GM12874 (cell line): ENCODE measurements at regions not wholly inside any gene's neighbourhood (a gene's known extent, or its start where the extent isn't known, plus 50 kb on each side); places are given as distances from the start of the nearest gene placed in this dataset.

ENCODE experiments used
- TF ChIP-seq, protein P1 (sequence below): IDR thresholded peaks from 2 replicates; pipeline ENCODE4 v1.5.1; 2011; ENCODE audit warnings: low read depth, mild to moderate bottlenecking, control low read depth, low read length, moderate library complexity; ENCODE audit not compliant: insufficient read depth

DNA sequence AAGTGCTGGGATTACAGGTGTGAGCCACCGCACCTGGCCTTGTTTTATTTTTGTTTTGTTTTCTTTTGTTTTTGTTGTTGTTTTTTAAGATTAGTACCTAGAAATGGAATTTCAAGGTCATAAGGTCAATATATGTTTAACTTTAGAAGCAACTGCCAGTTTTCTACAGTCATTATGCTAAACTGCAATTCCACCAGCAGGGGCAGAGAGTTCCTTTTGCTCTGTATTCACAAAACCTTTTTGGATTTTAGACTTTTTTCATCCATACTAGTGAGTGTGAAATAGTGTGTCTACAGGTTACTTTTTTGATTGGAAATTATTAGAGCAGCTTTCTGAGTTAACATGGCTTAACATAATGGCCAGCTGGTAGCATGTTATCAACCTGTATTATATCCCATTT, 580.6 kb downstream of the TRIML1 start:
- TF ChIP-seq, protein P1, sequence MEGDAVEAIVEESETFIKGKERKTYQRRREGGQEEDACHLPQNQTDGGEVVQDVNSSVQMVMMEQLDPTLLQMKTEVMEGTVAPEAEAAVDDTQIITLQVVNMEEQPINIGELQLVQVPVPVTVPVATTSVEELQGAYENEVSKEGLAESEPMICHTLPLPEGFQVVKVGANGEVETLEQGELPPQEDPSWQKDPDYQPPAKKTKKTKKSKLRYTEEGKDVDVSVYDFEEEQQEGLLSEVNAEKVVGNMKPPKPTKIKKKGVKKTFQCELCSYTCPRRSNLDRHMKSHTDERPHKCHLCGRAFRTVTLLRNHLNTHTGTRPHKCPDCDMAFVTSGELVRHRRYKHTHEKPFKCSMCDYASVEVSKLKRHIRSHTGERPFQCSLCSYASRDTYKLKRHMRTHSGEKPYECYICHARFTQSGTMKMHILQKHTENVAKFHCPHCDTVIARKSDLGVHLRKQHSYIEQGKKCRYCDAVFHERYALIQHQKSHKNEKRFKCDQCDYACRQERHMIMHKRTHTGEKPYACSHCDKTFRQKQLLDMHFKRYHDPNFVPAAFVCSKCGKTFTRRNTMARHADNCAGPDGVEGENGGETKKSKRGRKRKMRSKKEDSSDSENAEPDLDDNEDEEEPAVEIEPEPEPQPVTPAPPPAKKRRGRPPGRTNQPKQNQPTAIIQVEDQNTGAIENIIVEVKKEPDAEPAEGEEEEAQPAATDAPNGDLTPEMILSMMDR, result no peak

DNA sequence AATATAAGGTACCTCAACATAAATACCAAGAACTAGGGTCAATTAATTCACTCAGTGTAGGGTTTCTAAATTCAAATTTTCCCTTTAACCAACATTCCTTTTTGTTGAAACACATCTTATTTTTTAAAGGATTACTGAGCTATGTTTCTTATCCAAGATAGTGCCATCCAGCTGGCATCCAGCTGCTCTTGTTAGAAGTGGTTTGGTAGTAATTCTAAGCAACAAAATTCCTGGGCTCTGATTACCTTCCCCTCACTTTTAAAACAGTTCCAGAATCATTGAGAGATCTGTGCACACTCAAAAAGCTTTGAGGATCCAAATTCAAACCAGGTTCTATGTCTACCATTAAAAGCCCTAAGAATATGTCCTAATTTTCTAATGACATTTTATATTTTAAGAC, 583.7 kb downstream of the TRIML1 start:
- TF ChIP-seq, protein P1, result no peak

DNA sequence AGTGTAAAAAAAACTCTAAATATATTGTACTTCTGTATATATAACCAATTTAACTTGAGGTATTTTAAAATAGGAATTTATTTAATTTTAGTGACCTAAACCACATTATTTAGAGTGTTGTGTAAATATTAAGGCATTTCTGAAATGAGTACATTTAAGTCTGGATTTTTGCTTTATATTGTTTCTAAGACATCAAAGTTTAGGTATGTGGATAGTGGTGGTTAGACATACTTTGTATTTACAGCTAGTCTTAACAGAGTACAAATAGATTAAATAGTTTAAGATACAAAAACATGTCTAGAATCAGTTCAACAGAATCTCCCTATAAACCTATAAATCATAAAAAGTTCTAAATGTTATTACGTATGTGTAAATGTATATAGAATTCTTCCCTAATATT, 588.5 kb downstream of the TRIML1 start:
- TF ChIP-seq, protein P1, result no peak

DNA sequence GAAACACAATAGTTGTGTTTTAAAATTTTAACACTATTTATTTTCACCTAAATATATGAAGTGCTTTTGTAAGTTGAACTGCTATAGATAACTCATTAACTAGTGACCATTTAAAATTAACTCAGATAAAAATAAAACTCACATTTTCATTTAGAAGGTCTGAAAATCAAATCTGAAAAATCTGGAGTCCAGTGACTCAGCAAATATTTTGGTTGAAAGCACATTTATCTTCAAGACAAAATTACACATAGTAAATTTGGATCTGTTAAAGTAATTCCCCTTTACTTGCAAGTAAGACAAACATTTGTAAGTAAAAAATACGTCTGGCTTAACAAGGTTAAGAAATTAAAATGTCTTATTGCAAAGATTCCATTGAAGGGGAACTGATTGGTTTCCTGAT, 589.1 kb downstream of the TRIML1 start:
- TF ChIP-seq, protein P1, result no peak

DNA sequence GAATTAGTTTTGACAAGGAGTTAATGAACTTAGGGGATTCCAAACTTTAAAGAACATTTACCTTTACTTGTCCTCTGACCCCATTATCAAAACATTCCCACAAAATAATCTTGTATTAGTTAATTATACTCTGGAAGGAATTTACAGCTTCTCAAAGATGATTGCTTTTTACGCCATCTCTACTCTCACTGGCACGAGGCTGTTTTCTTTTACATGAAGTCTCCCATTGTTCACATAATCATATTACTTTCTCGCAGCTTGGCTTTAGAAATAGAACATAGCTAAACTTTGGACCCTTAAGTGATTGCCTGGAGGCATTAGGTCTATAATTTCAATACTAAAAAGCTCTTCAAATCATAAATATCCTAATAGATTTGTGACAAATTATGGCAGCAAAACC, 592.9 kb downstream of the TRIML1 start:
- TF ChIP-seq, protein P1, result no peak

DNA sequence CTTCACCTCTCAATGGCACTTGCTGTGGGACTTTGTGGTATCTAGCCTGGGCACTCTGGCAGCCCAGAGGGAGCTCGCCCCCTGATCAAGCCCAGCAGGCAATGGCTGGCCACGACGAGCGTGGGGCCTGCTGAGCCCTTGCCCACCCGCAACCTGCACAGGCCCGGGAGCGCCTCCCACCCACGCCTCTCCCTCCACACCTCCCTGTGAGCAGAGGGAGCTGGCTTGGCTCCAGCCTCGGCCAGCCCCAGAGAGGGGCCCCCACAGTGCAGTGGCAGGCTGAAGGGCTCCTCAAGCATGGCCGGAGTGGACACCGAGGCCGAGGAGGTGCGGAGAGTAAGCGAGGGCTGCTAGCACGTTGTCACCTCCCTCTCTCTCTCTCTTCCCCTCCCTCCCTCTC, 595.8 kb downstream of the TRIML1 start:
- TF ChIP-seq, protein P1, result no peak

DNA sequence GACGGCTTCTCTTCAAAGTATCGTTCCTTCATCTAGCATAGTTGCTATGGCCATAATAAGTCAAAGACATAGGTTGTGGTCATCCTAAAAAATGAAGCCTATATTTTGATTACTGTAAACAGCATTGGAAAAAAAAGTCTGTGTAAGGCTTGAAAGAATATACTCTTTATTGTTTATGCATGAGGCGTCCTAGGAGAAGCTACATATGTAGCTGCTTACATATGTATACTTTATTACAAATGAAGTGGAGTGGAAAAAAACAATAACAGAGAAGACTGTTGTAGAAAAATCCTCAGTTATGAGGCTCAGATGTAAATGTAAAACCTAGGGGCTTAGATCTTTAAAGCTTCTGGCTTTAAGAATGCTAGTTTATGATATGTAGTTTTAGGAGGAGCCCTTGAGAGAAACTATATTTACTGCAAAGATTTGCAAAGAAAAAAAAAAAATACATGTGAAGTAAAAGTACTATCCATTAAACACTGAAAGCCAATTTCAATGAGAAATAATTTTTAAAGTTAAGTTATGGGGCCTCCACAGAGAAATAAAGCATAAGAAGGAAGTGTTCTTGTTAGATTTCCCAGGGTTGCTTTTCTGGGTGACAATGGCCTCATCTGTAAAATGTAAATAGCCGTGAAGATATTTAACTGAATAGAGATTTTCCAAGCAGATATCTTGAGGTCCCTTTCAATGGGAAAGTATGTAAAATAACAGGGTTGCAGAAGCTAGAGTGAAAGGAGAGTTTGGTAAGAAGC, 598.2 kb downstream of the TRIML1 start:
- TF ChIP-seq, protein P1, result no peak
